SU-DHL-6 (cell line): ENCODE measurements at regions not wholly inside any gene's neighbourhood (a gene's known extent, or its start where the extent isn't known, plus 50 kb on each side); places are given as distances from the start of the nearest gene placed in this dataset.

Source experiments
- CTCF ChIP-seq: fragments of 200-600 bp; sonication (generic); IDR thresholded peaks from one replicate; pipeline ENCODE4 v1.5.1; 2017; ENCODE audit warnings: antibody characterized with exemption, mild to moderate bottlenecking, low read length, moderate library complexity; ENCODE audit not compliant: insufficient read depth, poor library complexity, severe bottlenecking
- EZH2phosphoT487 ChIP-seq: fragments of 200-600 bp; sonication (generic), shearing (Covaris generic); conservative IDR thresholded peaks from 2 replicates; pipeline ENCODE4 v1.6.1; 2018; ENCODE audit warnings: mild to moderate bottlenecking, antibody characterized with exemption, low read length, moderate library complexity, mixed read lengths

- no peak for TF ChIP-seq CTCF
- no peak for TF ChIP-seq EZH2phosphoT487
Observed at GRCh38 chr6:23370051-23370450, 756.0 kb upstream of the NRSN1 start.
